ENCODE measurements at regions not wholly inside any gene's neighbourhood (a gene's known extent, or its start where the extent isn't known, plus 50 kb on each side); places are given as distances from the start of the nearest gene placed in this dataset.

- no peak for TF ChIP-seq CTCF (IDR thresholded peaks at IDR 0.05 in 4 of 5, conservative IDR thresholded peaks at IDR 0.05 in 1 of 5)
- TF ChIP-seq POLR2A (IDR thresholded peaks at IDR 0.05), result no peak
Measured at GRCh38 chr20:24836041-24836533, 113.0 kb upstream of the CST7 start.
